HG02981 (cell line): ENCODE measurements at regions not wholly inside any gene's neighbourhood (a gene's known extent, or its start where the extent isn't known, plus 50 kb on each side); places are given as distances from the start of the nearest gene placed in this dataset.
"Not testable (repeated sequence)": the region's sequence is repeated elsewhere in the genome, so short reads cannot be mapped to it uniquely, and the experiment has no call there.

Experiments used
- ATAC-seq: cut with Tn5 transposase; IDR thresholded peaks from one replicate; pipeline ENCODE4 v1.9.1; 2021; ENCODE audit warnings: mild to moderate bottlenecking, moderate library complexity; ENCODE audit not compliant: unreplicated experiment

DNA sequence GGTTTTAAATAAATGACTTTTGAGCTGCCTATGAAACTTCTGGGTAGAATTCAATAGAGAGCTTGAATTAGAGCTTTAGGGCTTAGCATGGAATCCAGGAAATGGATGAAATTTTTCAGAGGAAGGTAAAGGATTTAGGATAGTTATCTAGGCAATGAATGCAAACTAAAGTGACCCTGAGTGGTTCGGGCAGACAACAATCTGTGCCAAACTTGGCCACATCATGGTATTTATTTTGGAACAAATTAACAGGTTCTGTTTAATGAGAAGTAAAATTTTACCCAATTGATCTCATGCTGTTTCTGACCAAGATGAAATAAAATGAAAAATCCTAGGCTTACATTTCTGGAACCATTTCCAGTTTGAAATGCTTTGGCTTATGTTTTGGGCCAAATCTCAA, 934.4 kb downstream of the MAT2B start:
- no peak for ATAC-seq

DNA sequence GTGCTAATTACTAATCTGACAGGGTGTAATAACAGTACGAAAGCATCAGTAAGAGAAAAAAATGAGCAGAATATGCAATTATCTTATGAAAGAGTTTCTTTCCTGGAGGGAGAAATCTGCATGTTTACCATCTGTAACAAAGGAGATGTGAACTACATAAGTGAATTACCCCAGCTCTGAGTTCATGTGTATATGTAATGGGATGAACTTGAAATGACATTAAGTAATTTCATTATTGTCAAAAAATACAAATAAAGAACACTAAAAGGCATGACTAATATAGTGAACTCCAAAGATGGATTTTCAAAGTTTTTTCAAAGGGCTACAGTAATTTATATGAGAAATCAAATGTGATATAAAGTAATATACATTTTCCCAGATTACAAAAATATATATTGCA, 944.0 kb downstream of the MAT2B start:
- no peak for ATAC-seq

DNA sequence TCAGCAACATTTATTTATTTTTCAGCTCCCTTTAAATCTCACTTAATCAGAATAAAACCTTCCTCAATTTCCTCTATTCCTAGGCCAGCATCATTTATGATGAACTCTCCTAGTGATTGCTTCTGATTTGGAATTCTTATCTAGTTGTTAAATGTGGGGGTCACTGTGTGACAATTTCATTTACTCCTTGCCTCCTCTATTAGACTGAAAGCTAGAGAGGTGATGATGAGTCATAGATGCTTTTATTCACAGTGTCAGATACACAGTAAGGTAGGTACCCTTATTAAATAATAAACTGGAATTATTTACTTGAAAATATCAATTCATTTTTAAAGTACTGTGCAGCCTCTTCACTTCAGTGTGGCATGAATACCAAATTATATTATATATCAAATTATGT, 960.6 kb downstream of the MAT2B start:
- no peak for ATAC-seq

DNA sequence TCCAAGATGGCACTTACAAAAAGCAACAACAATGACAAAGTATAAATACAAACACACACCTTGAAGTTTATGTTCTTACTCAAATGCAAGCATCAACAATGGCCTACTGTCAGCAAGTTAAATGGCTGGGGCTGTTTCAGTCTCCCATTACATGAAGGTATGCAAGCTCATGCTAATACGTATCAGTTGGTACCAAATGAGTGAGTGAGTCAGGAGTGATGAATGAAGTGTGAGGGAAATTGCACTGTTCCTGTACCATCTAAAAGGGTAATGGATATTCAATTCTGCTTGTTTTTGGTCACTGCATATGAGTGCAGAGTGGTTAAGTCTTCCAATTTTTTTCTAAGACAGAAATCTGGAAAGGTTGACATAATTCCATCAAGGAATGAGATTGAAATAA, 964.9 kb downstream of the MAT2B start:
- no peak for ATAC-seq

DNA sequence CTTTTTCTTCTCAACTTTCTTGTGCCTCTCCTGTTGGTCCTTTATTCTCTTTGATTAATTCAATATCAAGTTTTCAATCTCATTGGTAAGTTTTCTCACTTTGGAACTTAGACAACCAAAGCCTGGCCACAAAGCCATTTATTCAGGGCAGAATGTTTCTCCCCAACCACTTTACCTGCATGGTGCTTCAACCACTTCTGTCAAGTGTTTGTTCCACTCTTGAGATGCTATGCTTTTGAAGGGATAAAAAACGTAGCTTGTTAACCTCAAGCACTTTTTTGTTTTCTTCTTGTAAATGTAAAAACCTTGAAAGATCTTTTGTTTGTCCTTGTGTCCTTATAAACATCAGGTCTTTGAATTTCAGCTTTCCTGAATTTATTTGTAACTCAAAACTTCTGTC, 966.7 kb downstream of the MAT2B start:
- no peak for ATAC-seq

DNA sequence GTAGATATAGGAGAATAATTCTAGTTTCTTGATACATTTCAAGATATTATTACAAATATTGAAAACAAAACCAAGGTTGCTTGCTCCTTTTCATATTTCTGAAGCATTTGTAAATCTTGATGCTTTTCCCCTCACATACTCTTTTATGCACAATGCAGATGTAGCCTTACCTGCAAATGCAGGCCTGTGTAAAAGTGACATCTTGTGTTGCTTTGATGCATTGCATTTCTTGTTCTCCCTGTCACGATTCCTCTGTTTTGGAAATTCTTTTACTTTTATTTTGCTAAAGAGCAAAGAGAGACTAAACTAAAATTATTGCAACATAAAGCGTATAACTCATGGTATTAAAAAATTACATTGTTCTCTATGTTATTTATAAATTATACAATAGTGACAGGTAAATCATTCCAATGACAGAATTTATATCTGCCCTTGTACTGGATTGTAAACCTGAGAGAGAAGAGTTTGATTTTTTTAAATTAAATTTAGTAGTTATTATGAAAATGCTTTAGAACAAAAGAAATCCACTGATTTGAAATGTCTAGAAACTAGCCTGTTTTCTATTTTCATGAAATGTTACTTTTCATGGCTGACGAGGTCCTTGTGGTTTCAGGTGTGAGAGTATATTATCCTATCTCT, 970.0 kb downstream of the MAT2B start:
- no peak for ATAC-seq

DNA sequence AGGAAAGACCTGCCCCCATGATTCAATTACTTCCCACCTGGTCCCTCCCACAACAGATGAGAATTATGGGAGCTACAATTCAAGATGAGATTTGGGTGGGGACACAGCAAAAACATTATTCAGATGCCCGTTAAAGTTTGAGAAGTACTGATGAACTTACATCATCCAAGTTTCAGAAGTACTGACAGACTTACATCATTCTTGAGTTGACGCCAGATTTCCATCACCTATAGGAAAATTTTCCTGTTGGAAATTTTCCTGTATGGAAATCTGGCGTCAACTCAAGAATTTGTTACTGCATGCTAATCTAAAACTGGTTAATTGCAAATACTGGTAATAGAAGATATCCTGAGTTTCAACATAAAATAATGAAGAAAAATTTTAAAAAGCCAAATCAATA, 975.9 kb downstream of the MAT2B start:
- no peak for ATAC-seq

DNA sequence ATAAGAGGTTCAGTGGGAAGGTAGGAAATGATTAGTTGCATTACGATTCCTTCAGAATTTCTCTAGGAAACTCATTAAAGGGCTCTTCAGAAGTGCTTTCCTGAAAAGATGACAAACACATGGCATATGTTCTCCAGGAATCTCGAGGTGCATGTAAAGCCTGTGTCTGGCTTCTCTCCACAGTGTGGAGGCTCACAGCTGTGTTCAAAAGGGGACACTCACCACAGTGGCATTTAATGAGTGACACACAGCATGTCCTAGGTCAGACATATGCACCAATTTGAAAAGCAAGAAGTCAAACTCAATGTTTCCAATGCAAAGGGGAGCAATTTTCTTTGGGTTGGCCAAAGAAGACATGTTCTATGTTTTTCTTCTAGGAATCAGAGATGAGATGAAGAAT, 976.9 kb downstream of the MAT2B start:
- no peak for ATAC-seq

DNA sequence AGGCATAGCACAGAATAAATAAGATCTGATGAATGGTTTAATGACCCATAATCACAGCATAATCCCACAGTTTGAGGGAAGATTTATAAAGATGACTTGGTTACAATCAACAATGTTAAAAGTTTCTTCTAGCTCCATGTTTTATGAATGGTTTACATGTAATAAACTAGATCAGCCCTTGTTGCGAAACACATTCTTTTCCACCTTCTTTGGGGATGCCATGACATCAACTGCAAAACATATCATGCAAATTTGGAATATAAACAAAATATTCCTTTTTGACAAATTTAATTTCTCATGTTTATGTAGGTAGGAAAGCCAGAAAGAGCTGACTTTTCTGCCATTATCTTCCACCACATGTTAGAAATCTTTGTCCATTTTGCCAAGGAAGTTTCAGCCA, 979.5 kb downstream of the MAT2B start:
- no peak for ATAC-seq

DNA sequence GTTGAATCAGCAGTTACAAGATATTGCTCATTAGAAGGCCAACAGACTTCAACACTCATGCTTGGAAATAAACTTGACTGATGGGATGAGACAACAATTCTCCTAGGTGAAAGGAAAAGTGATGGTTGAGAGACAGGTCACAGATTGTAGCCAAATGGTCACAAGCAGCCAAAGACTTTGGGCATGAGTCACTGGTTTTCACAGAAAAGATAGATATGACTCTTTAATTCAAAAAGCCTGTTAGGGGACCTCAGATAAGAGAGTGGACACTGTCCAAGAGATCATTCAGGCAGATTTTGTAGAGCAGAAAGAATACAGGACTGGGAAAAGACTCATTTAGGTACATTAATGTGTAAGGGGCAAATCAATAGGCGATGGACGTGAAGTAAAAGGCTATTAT, 982.5 kb downstream of the MAT2B start:
- ATAC-seq = no peak

DNA sequence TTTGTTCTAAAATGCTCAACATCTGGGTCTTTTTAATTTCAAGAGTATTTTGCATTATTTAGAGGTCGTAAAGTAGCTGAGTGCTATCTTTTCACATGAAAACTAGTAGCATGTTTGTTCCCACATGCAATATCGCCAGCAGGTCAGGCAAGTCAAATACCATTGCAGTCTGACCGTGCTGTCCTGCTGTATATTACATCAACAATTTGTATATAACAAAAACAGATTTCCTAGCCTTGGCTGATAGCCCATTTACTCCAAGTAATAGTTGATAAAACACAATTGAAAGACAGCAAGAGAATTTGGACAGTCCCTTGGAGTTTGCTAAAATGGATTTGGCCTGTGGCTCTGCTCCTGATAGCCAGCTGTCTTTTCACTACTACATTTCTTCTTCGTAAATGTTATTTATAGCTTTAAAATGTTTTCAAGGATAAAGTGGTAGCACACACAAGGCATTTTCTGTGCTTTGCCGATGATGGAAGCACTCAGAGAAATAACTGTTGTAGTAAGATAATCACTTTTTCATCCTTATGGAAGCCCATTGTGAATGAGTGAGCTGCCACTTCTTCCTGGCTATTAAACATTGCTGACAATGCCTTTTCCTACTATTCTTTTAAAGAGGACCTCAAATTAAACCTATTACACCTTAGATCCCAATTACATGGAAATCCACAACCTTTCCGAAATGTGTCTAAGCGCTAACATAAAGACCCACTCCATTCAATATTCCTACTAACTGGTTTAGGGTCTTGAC, 992.1 kb downstream of the MAT2B start:
- ATAC-seq = no peak

DNA sequence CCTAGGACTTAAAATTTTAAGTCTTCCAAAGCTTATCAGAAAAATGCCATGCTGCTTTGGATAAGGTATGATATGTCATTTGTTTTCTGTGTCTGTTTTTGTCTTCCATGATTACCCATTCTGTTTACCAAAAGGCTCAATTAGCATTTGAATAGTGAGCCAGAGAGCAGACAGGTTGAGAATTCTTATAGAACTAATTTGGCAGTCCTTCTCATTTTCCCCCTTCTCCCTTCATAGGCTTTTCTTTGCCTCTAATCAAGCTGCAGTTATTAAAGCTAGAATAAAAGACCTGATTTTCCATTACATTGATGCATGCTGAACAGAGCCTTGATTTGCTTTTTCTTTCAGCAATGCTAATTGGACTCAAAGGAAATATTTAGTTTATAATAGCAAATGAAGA, 993.0 kb downstream of the MAT2B start:
- ATAC-seq = no peak

DNA sequence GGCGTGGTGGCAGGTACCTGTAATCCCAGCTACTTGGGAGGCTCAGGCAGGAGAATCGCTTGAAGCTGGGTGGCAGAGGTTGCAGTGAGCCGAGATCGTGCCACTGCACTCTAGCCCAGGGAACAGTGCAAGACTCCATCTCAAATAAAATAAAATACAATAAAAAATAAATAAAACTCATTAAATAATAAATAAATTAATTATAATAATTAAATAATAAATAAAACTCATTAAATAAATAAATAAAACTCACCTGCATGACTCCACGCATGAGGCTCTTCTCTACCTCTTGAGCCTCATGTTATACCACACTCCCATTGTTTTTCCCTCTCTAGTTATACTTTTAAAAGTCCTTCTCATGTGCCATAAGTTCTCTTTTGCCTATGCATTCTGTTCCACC, 995.4 kb downstream of the MAT2B start:
- ATAC-seq = no peak

DNA sequence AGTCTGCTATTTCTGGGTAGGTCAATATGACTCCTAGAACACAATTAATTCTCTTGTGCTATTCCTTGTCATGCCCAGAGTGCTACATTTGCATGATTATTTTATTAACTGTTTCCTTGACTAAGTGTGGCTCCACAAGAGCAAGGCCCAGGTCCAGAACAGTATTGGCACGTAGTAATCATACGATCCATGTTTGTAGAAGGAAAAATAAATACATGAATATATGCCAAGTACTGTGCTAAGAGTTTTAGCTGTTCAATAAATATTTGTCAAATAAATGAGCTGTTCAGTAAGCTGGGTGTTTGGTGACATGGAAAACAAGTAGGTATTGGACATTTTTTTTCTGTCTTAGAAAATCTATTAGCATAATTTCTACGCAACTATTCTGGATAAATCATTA, 995.9 kb downstream of the MAT2B start:
- no peak for ATAC-seq

DNA sequence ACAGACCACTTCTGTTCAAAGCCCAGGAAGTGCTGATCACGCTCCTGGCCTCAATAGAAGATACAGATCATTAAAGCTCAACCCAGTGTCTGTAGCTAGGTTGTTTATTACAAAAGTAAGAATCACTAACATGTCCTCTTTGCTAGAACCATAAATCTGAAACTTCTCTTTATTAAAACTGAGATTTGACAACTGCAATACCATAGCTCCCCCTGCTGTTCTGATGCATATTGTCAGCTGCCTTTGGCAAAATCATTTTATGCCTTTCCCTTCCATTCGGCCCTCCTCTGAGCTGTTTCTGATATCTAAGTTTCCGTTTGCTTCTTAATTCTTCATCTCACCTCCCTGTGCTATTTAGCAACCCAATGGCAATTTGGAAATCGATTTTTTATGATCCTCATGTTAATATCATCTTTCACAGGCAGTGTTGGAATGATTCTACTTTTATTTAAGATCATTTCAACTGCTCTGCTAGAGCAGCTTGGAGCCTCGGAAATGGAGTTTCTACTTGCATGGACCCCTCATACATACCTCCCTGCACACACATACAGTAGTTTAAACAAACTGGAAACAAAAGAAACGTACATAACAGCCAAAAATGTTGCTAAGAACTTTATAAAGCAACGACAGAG, 998.8 kb downstream of the MAT2B start:
- peak; percentile 66 for ATAC-seq

DNA sequence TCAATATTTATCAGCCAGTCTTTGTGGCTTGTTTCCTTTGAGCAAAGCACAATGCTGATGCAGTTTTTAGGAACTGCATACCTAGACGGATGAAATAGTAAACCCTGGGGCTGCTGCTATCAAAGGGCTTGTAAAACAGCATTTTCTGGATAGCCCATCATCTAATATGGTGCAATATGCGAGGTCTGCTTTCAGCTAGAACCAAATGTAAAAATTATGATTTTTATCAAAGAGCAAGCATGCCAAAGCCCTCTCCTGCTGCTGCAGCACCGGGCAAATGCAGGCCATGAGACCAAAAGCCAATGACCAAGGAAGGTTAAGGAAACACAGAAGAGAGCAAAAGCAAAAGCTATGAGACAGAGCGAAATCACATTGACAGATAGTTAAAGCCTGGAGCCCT, 1000.4 kb downstream of the MAT2B start:
- no peak for ATAC-seq

DNA sequence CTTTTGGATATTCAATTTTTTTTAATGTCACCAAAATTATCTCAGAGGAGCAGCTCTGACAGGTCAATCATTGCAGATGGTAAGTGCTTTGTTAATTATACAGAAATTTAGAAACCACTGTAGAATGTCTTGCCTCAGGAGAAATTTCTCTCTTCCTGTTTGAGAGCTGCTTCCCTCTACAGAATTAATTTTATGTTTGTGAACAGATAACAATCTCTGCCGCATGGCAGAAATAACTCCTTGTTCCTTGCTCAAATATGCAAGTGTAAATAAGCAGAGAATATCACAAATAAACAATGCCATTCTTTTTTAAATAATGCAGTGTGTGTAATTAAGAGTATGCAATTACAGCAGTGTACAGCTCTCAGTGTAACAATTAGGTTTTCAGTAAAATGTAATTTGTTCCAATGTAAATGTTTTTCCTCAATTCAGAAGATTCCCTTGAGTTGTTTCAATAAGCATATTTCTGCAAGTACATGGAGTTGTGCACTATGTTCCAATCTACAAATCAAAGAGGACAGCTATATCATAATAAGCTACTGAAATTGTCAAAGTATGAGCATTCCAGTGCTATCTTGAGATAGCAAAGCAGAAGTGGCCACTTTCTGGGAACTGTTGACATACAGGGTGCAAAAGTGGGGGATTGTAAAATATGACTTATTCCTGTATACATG, 1012.8 kb downstream of the MAT2B start:
- ATAC-seq = no peak

DNA sequence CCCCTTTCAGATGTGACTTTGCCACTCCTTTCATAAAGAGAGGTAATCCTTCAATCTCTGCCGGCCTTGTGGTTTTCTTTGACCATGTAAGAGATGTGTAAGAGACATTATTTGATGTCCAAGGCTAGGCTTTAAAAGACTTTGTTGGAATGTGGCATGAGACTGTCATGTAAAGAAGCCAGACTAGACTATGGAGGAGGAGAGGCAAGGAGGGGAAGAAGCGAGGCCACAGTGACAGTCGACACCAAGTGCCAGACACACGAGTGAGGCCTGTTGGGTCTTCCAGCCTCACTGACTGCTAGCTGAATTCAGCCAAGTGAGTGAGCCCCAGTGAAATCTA, 1013.3 kb downstream of the MAT2B start:
- no peak for ATAC-seq

DNA sequence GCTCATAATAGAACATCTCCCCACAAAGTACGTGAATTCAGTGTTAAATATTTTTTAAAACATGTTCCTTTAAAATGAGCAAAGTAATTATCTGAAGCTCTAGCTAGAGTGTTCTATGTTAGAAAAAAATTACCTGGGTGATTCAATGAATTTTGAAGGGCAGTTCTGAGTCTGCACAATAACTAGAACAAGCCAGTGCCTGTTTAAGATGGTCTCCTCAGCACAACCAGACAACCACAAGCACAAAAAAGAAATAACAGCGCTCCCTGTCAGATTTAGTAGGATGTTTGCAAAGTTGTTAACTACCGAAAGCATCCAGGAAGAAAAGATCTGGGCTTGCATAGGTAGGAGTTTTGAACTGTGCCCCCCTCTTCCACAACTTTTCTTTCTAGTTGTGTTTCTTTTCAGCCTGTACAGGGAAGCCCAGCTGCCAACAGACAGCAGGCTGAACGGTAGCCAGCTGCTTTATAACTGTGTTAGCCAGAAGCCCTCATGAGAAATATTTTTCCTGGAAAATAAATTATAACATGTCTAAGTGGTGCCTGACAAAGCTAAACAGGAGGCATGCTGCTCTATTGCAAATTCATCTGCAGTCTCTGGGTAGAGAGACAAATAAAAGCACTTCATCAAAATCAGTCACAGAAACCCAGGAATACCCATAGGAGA, 1026.9 kb downstream of the MAT2B start:
- ATAC-seq = no peak

DNA sequence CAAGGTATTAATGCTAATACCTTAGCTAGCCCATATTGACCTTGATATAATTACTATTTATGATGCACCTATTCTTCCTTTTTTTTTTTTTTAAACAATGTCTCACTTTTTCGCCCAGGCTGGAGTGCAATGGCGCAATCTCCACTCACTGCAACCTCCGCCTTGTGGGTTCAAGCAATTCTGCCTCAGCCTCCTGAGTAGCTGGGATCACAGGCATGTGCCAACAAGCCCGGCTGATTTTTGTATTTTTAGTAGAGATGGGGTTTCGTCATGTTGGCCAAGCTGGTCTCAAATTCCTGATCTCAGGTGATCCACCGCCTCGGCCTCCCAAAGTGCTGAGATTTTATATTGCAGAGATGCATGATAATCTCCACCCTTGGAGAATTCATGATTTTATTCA, 1028.0 kb downstream of the MAT2B start:
- not testable (repeated sequence) for ATAC-seq

DNA sequence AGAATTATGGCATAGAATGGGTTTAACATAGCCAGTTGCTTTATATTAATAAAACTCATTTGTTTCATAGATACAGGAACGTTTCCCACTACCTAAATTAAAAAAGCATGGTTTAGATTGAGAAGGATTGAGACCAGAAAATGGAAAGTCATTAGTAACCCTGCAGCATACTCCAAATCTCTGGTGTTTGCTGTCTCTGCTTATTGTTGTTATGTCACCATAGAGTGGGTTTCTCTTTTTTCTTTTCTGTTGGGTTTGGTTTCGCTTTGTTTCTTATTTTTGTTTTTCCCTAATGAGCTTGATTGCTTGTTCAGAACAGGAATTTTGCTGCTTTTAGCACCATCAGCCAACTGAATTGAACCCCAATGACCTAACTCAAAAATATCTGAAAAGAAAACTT, 1034.8 kb downstream of the MAT2B start:
- ATAC-seq = no peak
